GM19043 (cell line): ENCODE measurements at regions not wholly inside any gene's neighbourhood (a gene's known extent, or its start where the extent isn't known, plus 50 kb on each side); places are given as distances from the start of the nearest gene placed in this dataset.
"Not testable (repeated sequence)": the region's sequence is repeated elsewhere in the genome, so short reads cannot be mapped to it uniquely, and the experiment has no call there.

Experiments
- ATAC-seq: cut with Tn5 transposase; IDR thresholded peaks from one replicate; pipeline ENCODE4 v1.9.1; 2021; ENCODE audit warnings: low read depth; ENCODE audit not compliant: unreplicated experiment

DNA sequence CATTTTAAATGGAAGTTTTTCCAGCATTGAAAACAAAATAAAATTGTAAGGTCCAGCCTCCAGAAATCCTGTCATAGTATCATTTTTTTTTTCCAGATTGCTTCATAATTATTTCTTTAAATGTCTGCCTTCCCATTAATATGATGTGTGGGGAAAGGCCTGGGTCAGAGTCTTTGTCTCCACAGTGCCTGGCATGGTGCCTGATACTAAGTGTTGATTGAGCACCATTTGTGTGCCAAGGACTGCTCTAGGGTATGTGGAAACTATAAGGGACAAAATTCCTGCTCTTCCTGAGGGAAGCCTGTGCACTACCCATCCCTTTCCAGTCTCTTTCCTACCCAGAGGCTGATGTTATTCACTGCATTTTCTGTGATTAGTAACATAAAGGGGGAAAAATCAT is 53.1 kb upstream of the BEND4 start:
- no peak for ATAC-seq

DNA sequence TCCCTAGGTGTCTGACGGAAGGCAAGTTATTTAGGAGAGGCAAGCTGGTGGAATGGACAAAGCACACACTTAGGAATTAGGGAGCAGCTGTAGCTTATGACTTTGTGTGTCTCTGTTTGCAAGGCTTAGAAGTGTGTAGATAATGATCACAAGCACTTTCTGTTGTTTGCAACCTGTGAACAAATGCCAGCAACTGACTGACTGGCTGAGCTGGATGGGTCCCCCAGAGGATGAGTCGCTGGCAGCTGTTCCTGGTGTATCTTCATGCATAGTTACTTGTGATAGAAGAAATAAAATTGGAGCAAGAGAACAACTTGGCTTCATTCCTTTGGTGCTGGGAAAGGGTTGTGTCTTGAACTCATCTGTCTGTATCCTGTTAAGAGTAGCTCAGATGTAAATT is 64.2 kb upstream of the BEND4 start:
- no peak for ATAC-seq

DNA sequence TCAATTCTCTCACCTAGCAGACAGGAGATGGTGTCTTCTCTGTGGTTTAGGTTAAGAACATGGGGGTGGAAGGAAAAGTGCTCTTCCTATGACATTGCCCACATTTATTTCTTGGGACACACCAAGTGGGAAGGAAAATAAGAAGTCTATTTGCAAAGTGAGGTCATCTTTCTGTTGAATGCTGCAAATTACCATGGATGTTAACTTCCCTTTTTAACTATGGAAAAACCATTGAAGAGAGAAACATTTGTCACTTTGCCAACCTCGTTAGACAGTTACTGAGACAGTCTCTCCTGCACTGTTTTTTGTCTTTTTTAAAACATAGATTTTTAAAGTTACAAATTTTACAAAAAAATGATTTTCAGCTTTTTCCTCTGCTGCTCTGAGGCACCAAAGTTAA is 72.8 kb upstream of the BEND4 start:
- no peak for ATAC-seq

DNA sequence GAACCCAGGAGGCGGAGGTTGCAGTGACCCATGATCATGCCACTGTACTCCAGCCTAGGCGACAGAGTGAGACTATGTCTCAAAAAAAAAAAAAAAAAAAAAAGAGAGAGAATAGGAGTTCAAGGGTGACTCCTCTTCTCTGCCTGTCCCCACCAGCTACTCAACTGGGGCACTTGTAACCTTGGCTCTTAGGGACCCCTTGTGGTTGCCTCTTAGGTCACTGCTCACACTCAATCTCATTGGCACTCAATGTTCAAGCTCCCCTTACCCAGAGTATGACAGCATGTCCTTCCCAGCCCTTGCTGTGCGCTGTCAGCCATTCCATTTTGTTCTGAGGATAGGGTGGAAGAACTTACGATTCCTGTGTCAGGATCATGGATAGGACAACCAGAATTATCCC is 82.4 kb upstream of the BEND4 start:
- no peak for ATAC-seq

DNA sequence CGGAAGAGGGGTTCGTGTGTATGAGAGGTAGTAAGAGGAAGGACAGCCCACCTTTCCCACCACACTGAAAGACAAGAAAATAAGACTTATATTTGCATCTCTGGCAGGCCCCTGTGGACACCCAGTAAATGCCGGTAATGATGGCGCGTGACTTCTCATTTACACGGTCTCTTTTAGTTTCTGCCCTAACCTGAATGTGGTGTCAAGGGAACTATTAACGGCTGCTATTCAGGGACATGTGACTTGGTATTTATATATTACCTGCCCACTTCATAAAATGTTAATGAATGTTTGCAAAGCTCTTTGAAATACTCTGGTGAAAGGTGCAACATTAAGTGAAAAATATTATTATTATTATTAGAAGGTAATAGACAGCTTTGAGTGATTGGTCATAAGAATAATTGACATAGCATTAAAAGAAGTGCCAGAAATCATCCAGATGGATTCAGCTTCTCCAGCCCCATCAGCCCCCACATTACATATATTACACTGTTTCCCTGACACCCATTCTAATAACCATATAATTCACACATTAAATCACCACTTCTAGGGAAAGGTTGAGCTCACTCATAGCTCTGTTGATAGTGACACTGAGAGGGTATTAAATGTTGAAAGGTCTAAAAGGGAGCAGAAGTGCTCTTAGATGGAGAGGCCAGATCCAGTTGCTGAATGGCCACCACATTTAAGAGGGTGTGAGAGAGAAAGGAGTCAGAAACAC is 83.0 kb upstream of the BEND4 start:
- no peak for ATAC-seq

- ATAC-seq, result no peak
Measured at GRCh38 chr4:42237010-42237409, 84.6 kb upstream of the BEND4 start.

DNA sequence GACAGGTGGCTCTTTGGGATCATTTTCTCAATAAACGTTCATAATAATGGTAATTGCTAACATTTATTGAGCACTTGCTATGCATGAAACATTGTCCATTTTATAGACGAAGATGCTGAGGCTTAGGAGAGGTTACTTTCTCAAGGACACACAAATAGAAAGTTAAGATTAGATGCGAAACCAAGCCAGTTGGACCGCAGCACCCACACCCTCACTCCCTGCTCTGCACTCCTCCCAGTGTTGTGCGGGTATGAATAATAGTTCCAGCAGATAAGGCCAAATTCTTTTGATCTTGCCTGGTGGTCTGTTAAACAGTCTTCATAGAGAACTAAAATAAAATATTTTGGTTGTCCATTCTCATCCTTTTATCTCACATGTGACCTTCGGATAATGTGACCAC is 85.0 kb upstream of the BEND4 start:
- no peak for ATAC-seq

GRCh38 chr4:42248972-42249371 is 96.5 kb upstream of the BEND4 start:
- no peak for ATAC-seq

GRCh38 chr4:42252315-42252714 is 99.9 kb upstream of the BEND4 start:
- ATAC-seq, result no peak

DNA sequence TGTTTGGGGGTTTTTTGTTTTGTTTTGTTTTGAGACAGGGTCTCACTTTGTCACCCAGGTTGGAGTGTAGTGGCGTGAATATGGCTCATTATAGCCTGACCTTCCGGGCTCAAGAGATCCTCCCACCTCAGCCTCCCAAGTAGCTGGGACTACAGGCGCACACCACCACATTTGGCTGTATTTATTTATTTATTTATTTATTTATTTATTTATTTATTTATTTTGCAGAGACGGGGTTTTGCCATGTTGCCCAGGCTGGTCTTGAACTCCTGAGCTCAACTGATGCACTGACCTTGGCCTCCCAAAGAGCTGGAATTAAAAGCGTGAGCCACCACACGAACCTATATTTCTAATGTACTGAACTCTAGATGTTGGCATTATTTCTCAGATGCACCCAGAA is 105.2 kb upstream of the BEND4 start:
- ATAC-seq, result not testable (repeated sequence)

- no peak for ATAC-seq
Measured at GRCh38 chr4:42262701-42263490, 110.4 kb upstream of the BEND4 start.

- ATAC-seq, result no peak
Measured at GRCh38 chr4:42265782-42266602, 113.5 kb upstream of the BEND4 start.

GRCh38 chr4:42267724-42268123 is 115.3 kb upstream of the BEND4 start:
- no peak for ATAC-seq

- ATAC-seq, result no peak
Measured at GRCh38 chr4:42268824-42269223, 116.4 kb upstream of the BEND4 start.

DNA sequence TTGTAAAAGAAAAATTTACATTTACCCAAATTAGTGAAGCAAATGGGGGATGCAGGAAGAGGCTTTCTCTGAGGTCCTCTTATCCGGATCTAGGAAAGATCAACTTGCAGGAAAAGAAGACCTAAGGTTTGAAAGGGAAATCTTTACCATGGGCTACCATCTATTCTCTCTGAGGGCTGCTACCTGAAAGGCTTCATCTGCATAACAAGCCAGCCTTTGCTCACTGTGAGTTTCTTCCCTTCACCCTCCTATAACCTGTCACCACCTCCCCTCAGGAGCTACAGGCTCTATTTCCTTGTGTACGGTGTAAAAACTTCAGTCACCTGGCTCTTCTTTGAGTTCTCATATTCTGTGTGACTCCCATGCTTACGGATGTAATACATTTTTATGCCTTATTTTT is 118.6 kb upstream of the BEND4 start:
- no peak for ATAC-seq

DNA sequence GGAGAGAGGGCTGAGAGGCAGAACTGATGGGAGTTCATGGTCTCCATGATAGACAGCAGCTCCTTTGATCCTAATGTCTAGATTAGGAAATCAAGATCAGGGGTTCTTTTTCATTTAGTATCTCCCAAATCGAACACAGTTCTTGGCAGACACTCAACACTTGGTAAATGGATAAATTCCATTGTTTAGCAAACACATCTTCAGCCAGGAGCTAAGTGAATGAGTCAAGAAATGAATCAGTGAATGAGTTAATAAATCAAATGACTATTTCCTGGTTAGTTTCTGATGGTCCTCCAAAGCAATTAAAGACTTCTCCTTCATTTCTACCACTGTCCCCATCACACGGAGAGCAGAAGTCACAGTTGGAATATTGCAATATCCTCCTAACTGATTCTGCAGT is 120.0 kb upstream of the SHISA3 start:
- no peak for ATAC-seq

GRCh38 chr4:42278709-42279324 is 118.5 kb upstream of the SHISA3 start:
- no peak for ATAC-seq

DNA sequence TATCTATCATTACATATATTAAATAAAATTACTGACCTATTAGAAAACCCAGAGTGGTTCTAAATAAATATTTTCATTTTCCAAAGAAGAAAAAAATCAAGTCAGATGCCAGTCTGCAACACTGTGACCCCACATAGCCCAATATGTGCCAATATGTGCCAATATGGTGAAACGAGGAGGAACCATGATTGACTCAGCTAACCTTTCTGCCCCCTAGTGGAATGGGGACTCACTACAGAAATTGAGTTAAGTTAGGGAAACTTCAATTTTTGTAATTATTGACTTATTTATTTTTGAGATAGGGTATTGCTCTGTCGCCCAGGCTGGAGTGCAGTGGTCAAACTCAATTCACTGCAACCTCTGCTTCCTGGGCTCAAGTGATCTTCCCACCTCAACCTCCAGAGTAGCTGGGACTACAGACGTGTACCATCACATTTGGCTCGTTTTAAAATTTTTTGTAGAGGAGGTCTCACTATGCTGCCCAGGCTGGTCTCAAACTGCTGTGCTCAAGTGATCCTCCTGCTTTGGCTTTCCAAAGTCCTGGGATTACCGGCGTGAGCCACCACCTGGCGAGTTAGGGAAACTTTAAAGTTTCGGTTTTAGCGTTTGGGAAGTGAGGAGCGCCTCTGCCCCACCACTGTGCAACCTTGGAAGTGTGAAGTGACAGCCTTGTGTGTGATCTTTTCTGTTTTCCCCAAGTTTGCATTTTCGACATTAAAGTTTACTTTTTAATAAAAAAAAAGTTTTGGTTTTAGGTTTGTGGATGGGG is 116.8 kb upstream of the SHISA3 start:
- no peak for ATAC-seq

DNA sequence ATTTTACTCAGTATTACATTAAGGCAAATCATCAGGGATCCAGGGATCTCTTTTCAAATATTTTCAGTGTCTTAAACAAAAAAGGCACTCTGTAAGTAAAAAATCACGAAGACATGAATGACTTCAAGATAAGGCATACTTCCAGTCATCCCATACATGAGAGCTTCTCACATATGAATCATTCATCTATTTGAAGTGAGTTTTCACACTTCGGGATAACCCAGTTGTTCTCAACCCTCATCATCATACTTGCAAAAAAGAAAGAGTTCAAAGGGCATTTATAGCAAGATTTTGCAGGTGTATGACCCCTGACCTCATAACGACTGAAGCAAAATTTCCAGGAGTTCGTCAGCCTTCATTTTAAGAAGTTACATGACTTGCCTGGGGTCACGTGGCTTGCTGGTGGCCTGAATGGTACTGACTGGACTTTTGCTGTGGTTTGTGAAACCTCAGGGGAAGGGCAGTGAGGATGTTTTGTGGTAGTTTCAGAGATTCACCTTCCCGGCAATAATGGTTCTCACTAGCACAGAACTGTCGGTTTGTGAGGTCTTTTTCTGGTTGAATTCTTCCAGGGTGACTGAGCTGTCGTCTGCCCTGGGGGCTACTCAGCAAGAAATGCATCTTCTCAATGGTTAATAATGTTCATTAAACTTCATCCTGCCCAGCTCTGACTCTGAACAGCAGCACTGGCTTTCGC is 115.8 kb upstream of the SHISA3 start:
- ATAC-seq, result peak; percentile 41
